Activated B cell treated with CpG ODN at 0.5 μM for 24 hours (primary cell): ENCODE measurements at regions not wholly inside any gene's neighbourhood (a gene's known extent, or its start where the extent isn't known, plus 50 kb on each side); places are given as distances from the start of the nearest gene placed in this dataset.

Experiments used
- ATAC-seq: fragments of 200-7000 bp; cut with Tn5 transposase; one replicate; pipeline ENCODE4 v1.10.0; 2021; ENCODE audit warnings: low read depth, mild to moderate bottlenecking, moderate library complexity
- CTCF ChIA-PET: fragments of 350-600 bp; sonication (Branson Sonifier 250); formaldehyde crosslinking; loops from one replicate; lab custom pipeline; 2021; ENCODE audit warnings: antibody characterized with exemption; lab: Charles Lee
- POLR2A ChIA-PET: fragments of 350-600 bp; sonication (Branson Sonifier 250); formaldehyde crosslinking; loops from one replicate; lab custom pipeline; 2021; ENCODE audit warnings: antibody characterized with exemption; lab: Charles Lee
- DNase-seq: peaks from one replicate; pipeline ENCODE4 v3.0.0; 2022
- H3K27ac Mint-ChIP-seq: one replicate; pipeline ENCODE4 v1.8.0; 2020; ENCODE audit warnings: mixed read lengths
- H3K27me3 Mint-ChIP-seq: one replicate; pipeline ENCODE4 v1.8.0; 2021; ENCODE audit warnings: mixed read lengths
- H3K36me3 Mint-ChIP-seq: one replicate; pipeline ENCODE4 v1.8.0; 2021; ENCODE audit warnings: low read depth, mixed read lengths
- H3K4me1 Mint-ChIP-seq: one replicate; pipeline ENCODE4 v1.8.0; 2021; ENCODE audit warnings: mixed read lengths
- H3K4me3 Mint-ChIP-seq: one replicate; pipeline ENCODE4 v1.8.0; 2020; ENCODE audit warnings: mild to moderate bottlenecking, mixed read lengths
- H3K9me3 Mint-ChIP-seq: one replicate; pipeline ENCODE4 v1.8.0; 2020; ENCODE audit warnings: mixed read lengths
- CTCF ChIP-seq: fragments of 200-600 bp; IDR thresholded peaks from one replicate; pipeline ENCODE4 v1.8.0; 2022; ENCODE audit warnings: antibody characterized with exemption, mild to moderate bottlenecking
- intact Hi-C: fragments of 100-400 bp; cut with micrococcal nuclease; formaldehyde crosslinking; loops from one replicate; pipeline ENCODE4 v1.15.1; 2024

GRCh38 chr4:1578251-1578773, 105.8 kb downstream of the FAM53A start:
- Mint-ChIP-seq H3K4me1 (peaks cover 4% of the 10 kb centered on the region), H3K27ac (no peak overlapping the region), H3K27me3 (no peaks in the 10 kb centered on the region), H3K36me3 (no peaks in the 10 kb centered on the region), H3K4me3 (peak overlapping the region; percentile 60), H3K9me3 (peaks cover 3% of the 10 kb centered on the region)
- CTCF ChIA-PET, result no interaction called here
- no peak for DNase-seq
- POLR2A ChIA-PET, result no interaction called here
- TF ChIP-seq CTCF, result no peak
- ATAC-seq, result no peak
- intact Hi-C loops, result loop anchor here (5.0 kb wide), 1 partner anchor 1241 kb away; the partner anchor contains the start of gene ZNF141

- Mint-ChIP-seq H3K27me3 (no peaks in the 10 kb centered on the region), H3K27ac (no peak overlapping the region), H3K9me3 (peaks cover 3% of the 10 kb centered on the region), H3K36me3 (no peaks in the 10 kb centered on the region), H3K4me1 (peaks cover 4% of the 10 kb centered on the region), H3K4me3 (no peak overlapping the region)
- intact Hi-C loops, result loop anchor here (5.0 kb wide), 1 partner anchor 1241 kb away; the partner anchor contains the start of gene ZNF141
- no peak for DNase-seq
- no peak for TF ChIP-seq CTCF
- POLR2A ChIA-PET, result no interaction called here
- no peak for ATAC-seq
- CTCF ChIA-PET, result no interaction called here
Measured at GRCh38 chr4:1577822-1578217, 106.3 kb downstream of the FAM53A start.

- ATAC-seq, result no peak
- no peak for TF ChIP-seq CTCF
- H3K36me3 Mint-ChIP-seq, result no peaks in the 10 kb centered on the region
- no peak for DNase-seq
- H3K4me1 Mint-ChIP-seq, result peaks cover 4% of the 10 kb centered on the region
- intact Hi-C loops, result loop anchor here (5.0 kb wide), 1 partner anchor 1240 kb away; the partner anchor contains the start of gene ZNF141
- no peak overlapping the region for H3K4me3 Mint-ChIP-seq
- ChIA-PET CTCF (no interaction called here), POLR2A (no interaction called here)
- peaks cover 3% of the 10 kb centered on the region for H3K9me3 Mint-ChIP-seq
- no peak overlapping the region for H3K27ac Mint-ChIP-seq
- no peaks in the 10 kb centered on the region for H3K27me3 Mint-ChIP-seq
Measured at GRCh38 chr4:1576961-1577821, 106.9 kb downstream of the FAM53A start.

GRCh38 chr4:1576304-1576960, 107.7 kb downstream of the FAM53A start:
- ATAC-seq, result no peak
- Mint-ChIP-seq H3K27ac (no peak overlapping the region), H3K36me3 (no peaks in the 10 kb centered on the region), H3K27me3 (no peaks in the 10 kb centered on the region), H3K9me3 (peaks cover 3% of the 10 kb centered on the region), H3K4me1 (peaks cover 4% of the 10 kb centered on the region), H3K4me3 (no peak overlapping the region)
- no peak for DNase-seq
- no peak for TF ChIP-seq CTCF
- CTCF ChIA-PET, result no interaction called here
- POLR2A ChIA-PET, result no interaction called here
- intact Hi-C loops, result loop anchor here (5.0 kb wide), 1 partner anchor 1239 kb away; the partner anchor contains the start of gene ZNF141
